Suprapubic skin (tissue), 4 donors: ENCODE measurements at regions not wholly inside any gene's neighbourhood (a gene's known extent, or its start where the extent isn't known, plus 50 kb on each side); places are given as distances from the start of the nearest gene placed in this dataset.

Source experiments
- CTCF ChIP-seq, 2 donors: fragments of 200-600 bp in 1 of 2; fragments of 450-650 bp in 1 of 2; sonication (generic) in 1 of 2; IDR thresholded peaks; one replicate each; pipeline ENCODE4 v1.5.1; 2016 to 2019; ENCODE audit warnings: antibody characterized with exemption in 2 of 2, mild to moderate bottlenecking in 1 of 2, moderate library complexity in 1 of 2
- EP300 ChIP-seq: sonication (generic); formaldehyde crosslinking; IDR thresholded peaks from one replicate; pipeline ENCODE4 v1.6.1; 2017; ENCODE audit warnings: antibody characterized with exemption
- POLR2A ChIP-seq, 2 donors: fragments of 450-650 bp; IDR thresholded peaks; one replicate each; pipeline ENCODE4 v1.6.1; 2017; ENCODE audit warnings: antibody characterized with exemption in 2 of 2, mild to moderate bottlenecking in 2 of 2, moderate library complexity in 2 of 2
- POLR2AphosphoS5 ChIP-seq, 3 donors: sonication (generic); formaldehyde crosslinking; IDR thresholded peaks; one replicate each; pipeline ENCODE4 v1.6.1; 2017; ENCODE audit warnings: antibody characterized with exemption in 3 of 3

GRCh38 chr1:5601516-5601915, 390.7 kb downstream of the NPHP4 start:
- TF ChIP-seq CTCF (IDR thresholded peaks at IDR 0.05) (no peak), POLR2A (IDR thresholded peaks at IDR 0.05) (no peak), POLR2AphosphoS5 (IDR thresholded peaks at IDR 0.05) (no peak), EP300 (no peak)
